ENCODE measurements at regions not wholly inside any gene's neighbourhood (a gene's known extent, or its start where the extent isn't known, plus 50 kb on each side); places are given as distances from the start of the nearest gene placed in this dataset.

- Histone ChIP-seq H3K36me3 (ENCODE audit: control insufficient read depth in 2 of 2, insufficient read depth in 2 of 2, low read length in 2 of 2) (no peaks in the 10 kb centered on the region), H3K9ac (ENCODE audit: low read depth in 1 of 2, low read length in 2 of 2) (no peak overlapping the region), H3K27me3 (ENCODE audit: control insufficient read depth in 2 of 2, insufficient read depth in 2 of 2, low read length in 2 of 2) (no peaks in the 10 kb centered on the region), H3K27ac (ENCODE audit: low read depth in 2 of 2, low read length in 2 of 2) (no peak overlapping the region), H3K9me3 (ENCODE audit: control insufficient read depth in 2 of 2, low read length in 2 of 2) (no peaks in the 10 kb centered on the region), H3K4me1 (ENCODE audit: control insufficient read depth in 2 of 2, insufficient read depth in 2 of 2, low read length in 2 of 2) (peaks cover 7 to 19% of the 10 kb centered on the region in 2 donors), H3K4me3 (ENCODE audit: low read length in 2 of 2) (no peak overlapping the region)
Observed at GRCh38 chr3:150317469-150317868, 90.6 kb upstream of the TSC22D2 start.

DNA sequence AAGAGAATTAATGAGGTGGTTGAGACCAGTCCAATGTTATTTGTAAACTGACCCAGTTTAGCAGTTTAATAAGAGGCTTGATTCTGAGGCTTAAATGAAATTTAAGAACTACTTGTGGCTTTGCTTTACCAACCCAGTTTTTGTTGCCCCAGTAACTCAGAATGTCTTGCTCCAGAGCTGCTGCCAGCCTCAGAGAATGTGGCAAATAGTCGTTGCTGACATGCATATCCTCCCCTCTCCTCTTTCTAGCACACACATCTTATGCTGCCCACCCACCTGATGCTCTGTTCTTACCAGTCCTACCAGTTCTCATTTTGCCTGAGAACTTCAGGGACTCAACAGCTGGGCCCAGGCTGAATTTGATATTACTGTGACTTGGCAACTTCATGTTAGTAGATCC is 92.4 kb upstream of the TSC22D2 start:
- Histone ChIP-seq H3K4me1 (ENCODE audit: control insufficient read depth in 2 of 2, insufficient read depth in 2 of 2, low read length in 2 of 2) (peaks cover 7 to 19% of the 10 kb centered on the region in 2 donors), H3K27me3 (ENCODE audit: control insufficient read depth in 2 of 2, insufficient read depth in 2 of 2, low read length in 2 of 2) (no peaks in the 10 kb centered on the region), H3K9me3 (ENCODE audit: control insufficient read depth in 2 of 2, low read length in 2 of 2) (no peaks in the 10 kb centered on the region), H3K36me3 (ENCODE audit: control insufficient read depth in 2 of 2, insufficient read depth in 2 of 2, low read length in 2 of 2) (no peaks in the 10 kb centered on the region), H3K9ac (ENCODE audit: low read depth in 1 of 2, low read length in 2 of 2) (no peak overlapping the region), H3K27ac (ENCODE audit: low read depth in 2 of 2, low read length in 2 of 2) (no peak overlapping the region), H3K4me3 (ENCODE audit: low read length in 2 of 2) (no peak overlapping the region)

DNA sequence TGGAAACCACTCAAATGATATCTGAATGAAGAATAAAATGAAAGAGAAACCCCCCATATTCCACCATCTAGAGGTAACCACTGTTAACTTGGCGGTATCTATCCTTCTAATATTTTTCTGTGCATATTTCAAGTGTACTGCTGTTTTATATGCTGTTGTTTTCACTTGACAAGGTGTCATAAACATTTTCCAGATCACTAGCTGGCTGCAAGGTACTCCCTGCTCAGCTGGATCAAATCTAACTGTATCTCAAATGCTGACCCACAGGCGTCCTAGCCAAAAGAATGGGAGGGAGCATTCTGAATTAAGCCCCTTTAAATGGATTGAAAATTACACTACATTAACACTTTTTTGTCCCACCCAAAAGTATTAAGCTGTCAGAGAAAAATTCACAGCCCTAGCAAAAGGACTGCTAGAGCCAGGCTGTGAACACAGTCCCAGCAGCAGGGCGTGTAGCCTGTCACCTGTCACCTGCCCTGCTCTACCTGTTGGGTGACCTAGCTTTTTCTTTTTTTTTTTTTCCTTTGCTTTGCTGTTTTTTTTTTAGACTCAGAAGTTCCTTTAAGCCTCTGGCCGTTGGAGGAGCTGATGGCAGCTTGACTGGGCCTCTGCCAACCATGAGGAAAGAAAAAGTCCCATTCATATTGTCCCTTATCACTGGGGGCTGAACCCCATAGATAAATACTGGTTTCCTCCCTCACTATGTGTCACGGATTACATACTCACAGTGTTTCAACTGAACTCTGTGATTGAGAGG is 93.7 kb upstream of the TSC22D2 start:
- Histone ChIP-seq H3K9ac (ENCODE audit: low read depth in 1 of 2, low read length in 2 of 2) (peak overlapping the region in 1 of 2 donors; percentile 28), H3K4me3 (ENCODE audit: low read length in 2 of 2) (no peak overlapping the region), H3K36me3 (ENCODE audit: control insufficient read depth in 2 of 2, insufficient read depth in 2 of 2, low read length in 2 of 2) (no peaks in the 10 kb centered on the region), H3K27me3 (ENCODE audit: control insufficient read depth in 2 of 2, insufficient read depth in 2 of 2, low read length in 2 of 2) (no peaks in the 10 kb centered on the region), H3K27ac (ENCODE audit: low read depth in 2 of 2, low read length in 2 of 2) (peak overlapping the region; percentile 48 to 84), H3K4me1 (ENCODE audit: control insufficient read depth in 2 of 2, insufficient read depth in 2 of 2, low read length in 2 of 2) (peaks cover 7 to 19% of the 10 kb centered on the region in 2 donors), H3K9me3 (ENCODE audit: control insufficient read depth in 2 of 2, low read length in 2 of 2) (no peaks in the 10 kb centered on the region)

DNA sequence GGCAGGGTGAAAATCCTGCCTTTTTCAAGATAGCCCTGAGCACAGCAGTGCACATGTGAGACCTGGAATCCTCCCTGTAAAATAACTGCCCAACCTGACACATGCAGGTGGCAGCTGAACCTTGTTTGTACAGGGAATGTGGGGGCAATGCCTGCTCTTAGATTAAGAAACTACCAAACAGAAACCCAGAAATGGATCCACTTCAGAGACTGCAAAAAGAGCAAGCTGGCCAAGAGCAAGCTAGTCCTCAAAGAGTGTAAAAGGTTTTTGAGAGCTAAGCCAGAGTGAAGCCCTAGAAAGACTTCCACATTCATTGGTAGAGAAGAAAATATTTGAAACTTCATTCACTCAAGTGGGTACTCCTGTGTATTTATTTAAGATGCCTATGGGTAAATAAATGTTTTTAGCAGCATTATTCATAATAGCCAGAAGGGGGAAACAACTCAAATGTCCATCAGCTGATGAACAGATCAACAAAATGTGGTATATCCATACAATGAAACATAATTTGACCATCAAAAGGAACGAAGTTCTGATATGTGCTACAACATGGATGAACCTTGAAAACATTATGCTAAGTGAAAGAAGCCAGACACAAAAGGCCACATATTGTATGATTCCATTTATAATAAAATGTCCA is 96.0 kb upstream of the TSC22D2 start:
- Histone ChIP-seq H3K9ac (ENCODE audit: low read depth in 1 of 2, low read length in 2 of 2) (no peak overlapping the region), H3K27ac (ENCODE audit: low read depth in 2 of 2, low read length in 2 of 2) (no peak overlapping the region), H3K36me3 (ENCODE audit: control insufficient read depth in 2 of 2, insufficient read depth in 2 of 2, low read length in 2 of 2) (no peaks in the 10 kb centered on the region), H3K9me3 (ENCODE audit: control insufficient read depth in 2 of 2, low read length in 2 of 2) (no peaks in the 10 kb centered on the region), H3K27me3 (ENCODE audit: control insufficient read depth in 2 of 2, insufficient read depth in 2 of 2, low read length in 2 of 2) (no peaks in the 10 kb centered on the region), H3K4me3 (ENCODE audit: low read length in 2 of 2) (no peak overlapping the region), H3K4me1 (ENCODE audit: control insufficient read depth in 2 of 2, insufficient read depth in 2 of 2, low read length in 2 of 2) (peaks cover 19 to 36% of the 10 kb centered on the region in 2 donors)

DNA sequence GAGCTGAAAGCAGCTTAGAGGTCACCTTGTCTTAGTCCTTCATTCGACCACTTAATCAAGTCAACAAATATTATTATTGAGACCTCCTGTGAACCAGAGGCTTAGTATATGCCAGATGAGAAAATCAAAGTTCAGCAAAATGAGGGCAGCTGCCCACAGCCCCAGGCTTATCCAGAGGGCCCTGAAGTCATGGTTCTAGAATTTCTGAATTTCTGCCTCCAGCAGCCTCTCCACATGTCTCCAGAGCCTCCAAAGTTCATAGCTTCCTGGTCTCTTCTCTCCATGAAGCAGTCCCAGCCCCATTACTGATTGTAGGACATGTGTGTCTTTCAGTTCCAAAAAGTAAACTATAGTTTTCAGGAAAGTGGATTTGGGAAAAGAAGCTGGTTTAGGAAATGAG is 96.9 kb upstream of the TSC22D2 start:
- H3K4me1 ChIP-seq (ENCODE audit: control insufficient read depth in 2 of 2, insufficient read depth in 2 of 2, low read length in 2 of 2), result peaks cover 19 to 36% of the 10 kb centered on the region in 2 donors
- H3K4me3 ChIP-seq (ENCODE audit: low read length in 2 of 2), result no peak overlapping the region
- no peak overlapping the region for H3K9ac ChIP-seq (ENCODE audit: low read depth in 1 of 2, low read length in 2 of 2)
- no peaks in the 10 kb centered on the region for H3K36me3 ChIP-seq (ENCODE audit: control insufficient read depth in 2 of 2, insufficient read depth in 2 of 2, low read length in 2 of 2)
- H3K9me3 ChIP-seq (ENCODE audit: control insufficient read depth in 2 of 2, low read length in 2 of 2), result no peaks in the 10 kb centered on the region
- H3K27ac ChIP-seq (ENCODE audit: low read depth in 2 of 2, low read length in 2 of 2), result no peak overlapping the region
- no peaks in the 10 kb centered on the region for H3K27me3 ChIP-seq (ENCODE audit: control insufficient read depth in 2 of 2, insufficient read depth in 2 of 2, low read length in 2 of 2)

- no peaks in the 10 kb centered on the region for H3K27me3 ChIP-seq (ENCODE audit: control insufficient read depth in 2 of 2, insufficient read depth in 2 of 2, low read length in 2 of 2)
- no peak overlapping the region for H3K9ac ChIP-seq (ENCODE audit: low read depth in 1 of 2, low read length in 2 of 2)
Observed at GRCh38 chr3:150309557-150309956, 98.5 kb upstream of the TSC22D2 start.

DNA sequence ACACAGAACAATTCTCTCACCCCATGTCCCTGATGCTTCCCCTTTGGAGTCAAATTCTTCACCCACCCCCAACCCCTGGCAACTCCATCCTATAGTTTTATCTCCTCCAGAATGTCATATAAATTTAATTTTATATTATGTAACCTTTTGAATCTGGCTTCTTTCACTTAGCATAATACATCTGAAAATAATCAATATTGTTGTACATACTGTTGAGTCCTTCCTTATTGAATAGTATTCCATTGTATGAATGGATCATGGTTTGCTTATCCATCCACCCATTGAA is 98.9 kb upstream of the TSC22D2 start:
- no peaks in the 10 kb centered on the region for H3K9me3 ChIP-seq (ENCODE audit: control insufficient read depth in 2 of 2, low read length in 2 of 2)
- H3K4me1 ChIP-seq (ENCODE audit: control insufficient read depth in 2 of 2, insufficient read depth in 2 of 2, low read length in 2 of 2), result peaks cover 19 to 26% of the 10 kb centered on the region in 2 donors
- no peaks in the 10 kb centered on the region for H3K27me3 ChIP-seq (ENCODE audit: control insufficient read depth in 2 of 2, insufficient read depth in 2 of 2, low read length in 2 of 2)
- H3K27ac ChIP-seq (ENCODE audit: low read depth in 2 of 2, low read length in 2 of 2), result no peak overlapping the region
- H3K9ac ChIP-seq (ENCODE audit: low read depth in 1 of 2, low read length in 2 of 2), result no peak overlapping the region
- no peaks in the 10 kb centered on the region for H3K36me3 ChIP-seq (ENCODE audit: control insufficient read depth in 2 of 2, insufficient read depth in 2 of 2, low read length in 2 of 2)
- no peak overlapping the region for H3K4me3 ChIP-seq (ENCODE audit: low read length in 2 of 2)

More at GRCh38 chr3:150309557-150309956, 98.5 kb upstream of the TSC22D2 start:
- no peak overlapping the region for H3K27ac ChIP-seq (ENCODE audit: low read depth in 2 of 2, low read length in 2 of 2)
- H3K4me3 ChIP-seq (ENCODE audit: low read length in 2 of 2), result no peak overlapping the region
- H3K4me1 ChIP-seq (ENCODE audit: control insufficient read depth in 2 of 2, insufficient read depth in 2 of 2, low read length in 2 of 2), result peaks cover 19 to 29% of the 10 kb centered on the region in 2 donors
- H3K9me3 ChIP-seq (ENCODE audit: control insufficient read depth in 2 of 2, low read length in 2 of 2), result no peaks in the 10 kb centered on the region
- no peaks in the 10 kb centered on the region for H3K36me3 ChIP-seq (ENCODE audit: control insufficient read depth in 2 of 2, insufficient read depth in 2 of 2, low read length in 2 of 2)

DNA sequence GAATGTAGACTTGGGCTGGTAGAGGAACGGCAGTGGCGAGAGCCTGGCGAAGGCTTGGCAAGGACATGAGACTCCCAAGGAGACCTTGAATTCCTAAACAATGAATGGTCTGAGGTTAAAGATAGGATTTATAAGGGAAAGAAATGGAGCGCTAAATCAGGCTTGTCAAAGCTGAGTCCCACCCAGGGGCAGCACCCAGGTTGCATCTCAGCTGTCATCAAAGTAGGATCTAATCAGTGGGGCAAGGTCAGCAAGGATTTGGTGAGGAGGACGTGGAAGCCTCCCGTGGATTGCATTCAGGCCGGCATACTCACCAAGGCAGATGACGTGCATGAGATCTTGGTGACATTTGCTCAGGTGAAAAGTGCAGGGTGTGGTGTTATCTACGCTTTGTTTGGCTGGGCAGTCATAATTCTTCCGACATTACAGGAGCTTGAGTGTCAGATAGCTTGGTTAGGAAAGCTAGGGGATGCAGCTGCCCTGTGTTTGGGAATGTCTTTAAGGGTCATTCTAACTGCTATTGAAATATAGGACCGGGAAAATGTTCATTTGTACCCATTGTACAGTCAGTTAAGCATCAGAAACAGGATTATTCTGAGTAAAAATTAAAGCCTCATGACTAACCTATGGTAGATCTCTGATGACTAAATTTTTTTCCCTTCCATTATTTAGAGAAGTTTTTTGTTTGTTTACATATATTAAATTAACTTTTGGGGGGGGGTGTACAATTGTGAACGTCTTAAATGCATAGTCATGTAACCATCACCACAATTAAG is 99.4 kb upstream of the TSC22D2 start:
- H3K4me1 ChIP-seq (ENCODE audit: control insufficient read depth in 2 of 2, insufficient read depth in 2 of 2, low read length in 2 of 2), result peaks cover 14 to 22% of the 10 kb centered on the region in 2 donors
- peak overlapping the region in 1 of 2 donors; percentile 19 for H3K4me3 ChIP-seq (ENCODE audit: low read length in 2 of 2)
- peak overlapping the region; percentile 63 to 74 for H3K27ac ChIP-seq (ENCODE audit: low read depth in 2 of 2, low read length in 2 of 2)
- peak overlapping the region in 1 of 2 donors; percentile 39 for H3K9ac ChIP-seq (ENCODE audit: low read depth in 1 of 2, low read length in 2 of 2)
- H3K9me3 ChIP-seq (ENCODE audit: control insufficient read depth in 2 of 2, low read length in 2 of 2), result no peaks in the 10 kb centered on the region
- no peaks in the 10 kb centered on the region for H3K36me3 ChIP-seq (ENCODE audit: control insufficient read depth in 2 of 2, insufficient read depth in 2 of 2, low read length in 2 of 2)
- H3K27me3 ChIP-seq (ENCODE audit: control insufficient read depth in 2 of 2, insufficient read depth in 2 of 2, low read length in 2 of 2), result no peaks in the 10 kb centered on the region

DNA sequence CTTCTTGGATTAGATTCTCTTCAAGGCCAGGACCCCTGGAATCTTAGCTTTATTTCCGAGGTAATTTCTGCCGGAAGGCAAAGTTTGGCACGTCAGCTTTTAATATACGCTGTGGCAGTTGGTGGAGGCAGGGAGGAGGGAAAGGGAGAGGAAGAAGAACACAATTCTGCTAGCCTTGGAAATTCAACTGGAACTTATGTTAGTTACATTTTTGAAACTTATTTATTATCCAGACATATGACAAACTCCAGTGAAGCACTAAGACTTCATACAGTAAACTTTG is 100.1 kb upstream of the TSC22D2 start:
- Histone ChIP-seq H3K4me1 (ENCODE audit: control insufficient read depth in 2 of 2, insufficient read depth in 2 of 2, low read length in 2 of 2) (peaks cover 12 to 16% of the 10 kb centered on the region in 2 donors), H3K27ac (ENCODE audit: low read depth in 2 of 2, low read length in 2 of 2) (peak overlapping the region; percentile 63 to 74), H3K4me3 (ENCODE audit: low read length in 2 of 2) (no peak overlapping the region), H3K36me3 (ENCODE audit: control insufficient read depth in 2 of 2, insufficient read depth in 2 of 2, low read length in 2 of 2) (no peaks in the 10 kb centered on the region), H3K9me3 (ENCODE audit: control insufficient read depth in 2 of 2, low read length in 2 of 2) (no peaks in the 10 kb centered on the region), H3K27me3 (ENCODE audit: control insufficient read depth in 2 of 2, insufficient read depth in 2 of 2, low read length in 2 of 2) (no peaks in the 10 kb centered on the region), H3K9ac (ENCODE audit: low read depth in 1 of 2, low read length in 2 of 2) (peak overlapping the region in 1 of 2 donors; percentile 39)

DNA sequence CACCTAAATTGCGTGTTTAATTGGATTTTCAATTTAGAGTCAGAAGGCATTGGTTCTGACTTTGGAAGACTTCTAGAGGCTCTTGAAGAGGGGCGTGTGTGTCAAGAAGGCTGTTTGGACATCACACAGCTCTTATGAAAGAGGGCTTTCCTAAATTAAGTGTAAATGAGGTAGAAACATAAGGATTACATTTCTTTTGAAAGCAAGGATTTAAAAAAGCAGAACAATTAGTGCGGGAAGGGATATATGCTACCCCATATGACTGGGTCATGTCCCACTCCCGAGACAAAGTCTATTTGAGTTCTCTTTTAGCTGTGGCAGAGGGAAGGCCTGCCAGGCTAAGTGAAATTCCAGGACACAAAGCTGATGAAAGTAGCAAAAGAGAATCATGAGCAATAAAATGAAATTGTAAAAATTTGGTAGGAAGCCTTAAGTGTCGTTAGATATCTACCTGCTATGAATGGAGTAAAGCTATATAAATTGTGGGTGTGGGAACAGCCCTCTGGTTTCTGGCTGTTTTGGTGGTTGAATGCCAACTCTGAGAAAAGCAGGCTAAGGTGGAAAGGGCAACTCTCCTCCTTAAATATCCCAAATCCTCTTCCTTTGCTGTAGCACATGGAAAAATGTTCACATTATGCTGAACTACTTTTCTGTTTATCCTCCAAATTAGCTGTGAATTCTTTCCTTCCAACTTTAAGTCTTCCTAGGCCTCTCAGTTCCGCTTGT is 100.6 kb upstream of the TSC22D2 start:
- H3K4me1 ChIP-seq (ENCODE audit: control insufficient read depth in 2 of 2, insufficient read depth in 2 of 2, low read length in 2 of 2), result peaks cover 12 to 16% of the 10 kb centered on the region in 2 donors

More for the DNA sequence above, 100.6 kb upstream of the TSC22D2 start:
- Histone ChIP-seq H3K27ac (ENCODE audit: low read depth in 2 of 2, low read length in 2 of 2) (peak overlapping the region; percentile 63 to 74), H3K36me3 (ENCODE audit: control insufficient read depth in 2 of 2, insufficient read depth in 2 of 2, low read length in 2 of 2) (no peaks in the 10 kb centered on the region), H3K9ac (ENCODE audit: low read depth in 1 of 2, low read length in 2 of 2) (peak overlapping the region in 1 of 2 donors; percentile 12), H3K4me3 (ENCODE audit: low read length in 2 of 2) (no peak overlapping the region), H3K9me3 (ENCODE audit: control insufficient read depth in 2 of 2, low read length in 2 of 2) (no peaks in the 10 kb centered on the region), H3K27me3 (ENCODE audit: control insufficient read depth in 2 of 2, insufficient read depth in 2 of 2, low read length in 2 of 2) (no peaks in the 10 kb centered on the region)
